Panc1 (cell line): ENCODE measurements at regions not wholly inside any gene's neighbourhood (a gene's known extent, or its start where the extent isn't known, plus 50 kb on each side); places are given as distances from the start of the nearest gene placed in this dataset.

Source experiments
- ATAC-seq: fragments of 200-7000 bp; cut with Tn5 transposase; 2 replicates; pipeline ENCODE4 v1.9.1; 2020; ENCODE audit warnings: mild to moderate bottlenecking, moderate library complexity
- BruUV-seq: library from RNA; stranded (reverse); fragments of 400-500 nt; replicated peaks from 2 replicates; lab custom pipeline; 2021; lab: Mats Ljungman, UMichigan
- CTCF ChIA-PET: fragments of 300-600 bp; sonication (Branson Sonifier 250); formaldehyde crosslinking; loops from one replicate; lab custom pipeline; 2022; ENCODE audit warnings: antibody characterized with exemption; lab: Charles Lee
- POLR2A ChIA-PET: fragments of 300-600 bp; sonication (Branson Sonifier 250); formaldehyde crosslinking; loops from one replicate; lab custom pipeline; 2022; ENCODE audit warnings: antibody characterized with exemption; lab: Charles Lee
- DNase-seq: peaks from one replicate; pipeline ENCODE4 v3.0.0-alpha.2; 2010; ENCODE audit warnings: low read depth, low spot score
- H3K27ac ChIP-seq: 2 replicates; pipeline ENCODE4 v1.5.1; 2011; ENCODE audit warnings: mild to moderate bottlenecking, low read length, inconsistent platforms
- H3K27me3 ChIP-seq: fragments of 200-500 bp; sonication (Bioruptor generic); 2 replicates; pipeline ENCODE4 v1.6.0; 2014; ENCODE audit warnings: low read length, inconsistent platforms; ENCODE audit not compliant: control insufficient read depth, insufficient read depth
- H3K36me3 ChIP-seq: fragments of 200-500 bp; sonication (Bioruptor generic); 2 replicates; pipeline ENCODE4 v1.5.1; 2014; ENCODE audit warnings: inconsistent platforms, mild to moderate bottlenecking, low read length, moderate library complexity; ENCODE audit not compliant: control insufficient read depth, insufficient read depth
- H3K4me1 ChIP-seq: 2 replicates; pipeline ENCODE4 v1.5.1; 2011; ENCODE audit warnings: inconsistent platforms, mild to moderate bottlenecking, low read length, moderate library complexity; ENCODE audit not compliant: control insufficient read depth, insufficient read depth
- H3K4me3 ChIP-seq, 2 experiments: 2 replicates each; pipeline ENCODE4 v1.5.1; 2011 to 2012; ENCODE audit warnings: low read depth in 2 of 2, low read length in 2 of 2, mild to moderate bottlenecking in 2 of 2, inconsistent platforms in 1 of 2, moderate library complexity in 1 of 2
- H3K9me3 ChIP-seq: fragments of 200-500 bp; sonication (Bioruptor generic); 2 replicates; pipeline ENCODE4 v1.5.1; 2014; ENCODE audit warnings: low read depth, mild to moderate bottlenecking, inconsistent platforms, low read length, moderate library complexity; ENCODE audit not compliant: control insufficient read depth, insufficient read depth
- CTCF ChIP-seq: fragments of 450-650 bp; IDR thresholded peaks from 2 replicates; pipeline ENCODE4 v1.5.1; 2017; ENCODE audit warnings: mild to moderate bottlenecking
- POLR2AphosphoS5 ChIP-seq: IDR thresholded peaks from 2 replicates; pipeline ENCODE4 v1.6.1; 2012; ENCODE audit warnings: mild to moderate bottlenecking, low read depth, low read length, moderate library complexity
- REST ChIP-seq, 2 experiments: IDR thresholded peaks; 2 replicates each; pipeline ENCODE4 v1.6.1; 2011 to 2012; ENCODE audit warnings: low read depth in 2 of 2, control low read depth in 1 of 2, low read length in 1 of 2, mild to moderate bottlenecking in 1 of 2, moderate library complexity in 1 of 2; ENCODE audit not compliant: insufficient read depth in 1 of 2
- SIN3A ChIP-seq: IDR thresholded peaks from 2 replicates; pipeline ENCODE4 v1.6.1; 2012; ENCODE audit warnings: low read depth, mild to moderate bottlenecking, low read length, moderate library complexity, borderline replicate concordance; ENCODE audit not compliant: insufficient read depth
- TCF7L2 ChIP-seq: IDR thresholded peaks from 2 replicates; pipeline ENCODE4 v1.6.1; 2011; ENCODE audit warnings: mild to moderate bottlenecking, low read depth, low read length, inconsistent platforms
- in situ Hi-C: cut with HindIII; loops from 2 replicates; pipeline ENCODE4 v1.10.0; 2016; ENCODE audit warnings: low sequenced_read_pairs, low pct_unique_long_range_greater_than_20kb
- intact Hi-C: fragments of 100-400 bp; cut with micrococcal nuclease; formaldehyde crosslinking; loops from one replicate; pipeline ENCODE4 v1.10.0; 2022; ENCODE audit not compliant: unreplicated experiment

GRCh38 chr2:2767837-2768236 lies 436.8 kb upstream of the MYT1L start:
- intact Hi-C loops (no loop called here), in situ Hi-C loops (no loop called here)
- Histone ChIP-seq H3K27ac (no peak overlapping the region), H3K27me3 (no peaks in the 10 kb centered on the region), H3K36me3 (no peaks in the 10 kb centered on the region), H3K4me1 (no peaks in the 10 kb centered on the region), H3K4me3 (no peak overlapping the region), H3K9me3 (no peaks in the 10 kb centered on the region)
- DNase-seq, result no peak
- ChIA-PET CTCF (no interaction called here), POLR2A (no interaction called here)
- no peak for TF ChIP-seq TCF7L2
- TF ChIP-seq REST (IDR thresholded peaks at IDR 0.05; ENCODE audit: insufficient read depth in 1 of 2, low read depth in 2 of 2, low read length in 1 of 2), result no peak
- TF ChIP-seq SIN3A, result no peak
- TF ChIP-seq POLR2AphosphoS5, result no peak
- no peak for TF ChIP-seq CTCF
- no peak for ATAC-seq
- no TSS peak for BruUV-seq

GRCh38 chr2:2765839-2766495 lies 434.9 kb upstream of the MYT1L start:
- Histone ChIP-seq H3K36me3 (no peaks in the 10 kb centered on the region), H3K4me3 (no peak overlapping the region), H3K9me3 (no peaks in the 10 kb centered on the region), H3K27me3 (no peaks in the 10 kb centered on the region), H3K4me1 (no peaks in the 10 kb centered on the region), H3K27ac (no peak overlapping the region)
- TF ChIP-seq CTCF (no peak), REST (IDR thresholded peaks at IDR 0.05; ENCODE audit: insufficient read depth in 1 of 2, low read depth in 2 of 2, low read length in 1 of 2) (no peak), TCF7L2 (no peak), SIN3A (no peak), POLR2AphosphoS5 (no peak)
- intact Hi-C loops, result no loop called here
- ChIA-PET CTCF (no interaction called here), POLR2A (no interaction called here)
- in situ Hi-C loops, result no loop called here
- DNase-seq, result no peak
- ATAC-seq, result no peak
- no TSS peak for BruUV-seq
